HG03378 (cell line): ENCODE measurements at regions not wholly inside any gene's neighbourhood (a gene's known extent, or its start where the extent isn't known, plus 50 kb on each side); places are given as distances from the start of the nearest gene placed in this dataset.
A peak's percentile ranks its signal among the peaks of the same experiment; 100 is the strongest.
"Not testable (repeated sequence)": the region's sequence is repeated elsewhere in the genome, so short reads cannot be mapped to it uniquely, and the experiment has no call there.

Experiments used
- ATAC-seq: cut with Tn5 transposase; IDR thresholded peaks from one replicate; pipeline ENCODE4 v1.9.1; 2021; ENCODE audit warnings: mild to moderate bottlenecking, moderate library complexity; ENCODE audit not compliant: unreplicated experiment

- no peak for ATAC-seq
Measured at GRCh38 chr4:109378511-109378910, 55.1 kb upstream of the SEC24B start.

GRCh38 chr4:109378076-109378475, 55.5 kb upstream of the SEC24B start:
- no peak for ATAC-seq

GRCh38 chr4:109375778-109376414, 57.7 kb upstream of the SEC24B start:
- no peak for ATAC-seq

GRCh38 chr4:109368661-109369060, 65.0 kb upstream of the SEC24B start:
- ATAC-seq, result no peak

GRCh38 chr4:109365939-109366338, 63.5 kb upstream of the COL25A1 start:
- ATAC-seq, result no peak

- not testable (repeated sequence) for ATAC-seq
Measured at GRCh38 chr4:109365297-109365696, 62.8 kb upstream of the COL25A1 start.

- peak; percentile 76 for ATAC-seq
Measured at GRCh38 chr4:109359040-109359646, 56.7 kb upstream of the COL25A1 start.

- no peak for ATAC-seq
Measured at GRCh38 chr4:109355835-109356234, 53.4 kb upstream of the COL25A1 start.

- no peak for ATAC-seq
Measured at GRCh38 chr4:109352941-109353340, 50.5 kb upstream of the COL25A1 start.
